Upper lobe of left lung (tissue), 6 donors: ENCODE measurements at regions not wholly inside any gene's neighbourhood (a gene's known extent, or its start where the extent isn't known, plus 50 kb on each side); places are given as distances from the start of the nearest gene placed in this dataset.
"Not testable (repeated sequence)": the region's sequence is repeated elsewhere in the genome, so short reads cannot be mapped to it uniquely, and the experiment has no call there.

ENCODE experiments used
- ATAC-seq, 2 donors: fragments of 200-7000 bp; cut with Tn5 transposase; one replicate each; pipeline ENCODE4 v1.9.1; 2022; ENCODE audit warnings: mild to moderate bottlenecking in 2 of 2, moderate library complexity in 2 of 2; ENCODE audit not compliant: low FRiP score in 2 of 2
- DNase-seq, 2 donors: peaks; one replicate each; pipeline ENCODE4 v3.0.0-alpha.2; 2019 to 2020
- H3K27ac ChIP-seq, 4 donors: fragments of 200-600 bp; sonication (generic); one replicate each; pipeline ENCODE4 v1.5.1; 2016 to 2019
- H3K27me3 ChIP-seq, 4 donors: fragments of 200-600 bp; sonication (generic); one replicate each; pipeline ENCODE4 v1.5.1; 2017 to 2019
- H3K36me3 ChIP-seq, 4 donors: fragments of 200-600 bp; sonication (generic); one replicate each; pipeline ENCODE4 v1.5.1; 2016 to 2019
- H3K4me1 ChIP-seq, 4 donors: fragments of 200-600 bp; sonication (generic); one replicate each; pipeline ENCODE4 v1.5.1; 2018 to 2019
- H3K4me3 ChIP-seq, 4 donors: fragments of 200-600 bp; sonication (generic); one replicate each; pipeline ENCODE4 v1.5.1; 2017 to 2019; ENCODE audit warnings: mild to moderate bottlenecking in 2 of 4, moderate library complexity in 1 of 4
- H3K9me3 ChIP-seq, 4 donors: fragments of 200-600 bp; sonication (generic); one replicate each; pipeline ENCODE4 v1.5.1; 2018 to 2019
- EP300 ChIP-seq, 4 donors: sonication (generic); formaldehyde crosslinking; IDR thresholded peaks; one replicate each; pipeline ENCODE4 v1.5.1; 2017; ENCODE audit warnings: antibody characterized with exemption in 4 of 4, control low read depth in 2 of 4
- POLR2A ChIP-seq, 4 donors: fragments of 450-650 bp; IDR thresholded peaks; one replicate each; pipeline ENCODE4 v1.5.1; 2016 to 2017; ENCODE audit warnings: antibody characterized with exemption in 4 of 4, mild to moderate bottlenecking in 2 of 4
- POLR2AphosphoS5 ChIP-seq, 2 donors: sonication (generic); formaldehyde crosslinking; IDR thresholded peaks; one replicate each; pipeline ENCODE4 v1.5.1; 2017; ENCODE audit warnings: antibody characterized with exemption in 2 of 2
- WGBS, 2 donors: methylation state at CpG; one replicate each; pipeline ENCODE4 v1.1.5; 2017 to 2018; 5-methylcytosine and 5-hydroxymethylcytosine counted together
- TF ChIP-seq, protein P1 (sequence below), 6 experiments: fragments of 450-650 bp in 4 of 6; fragments of 200-600 bp in 2 of 6; sonication (generic) in 2 of 6; IDR thresholded peaks; one replicate each; pipeline ENCODE4 v1.5.1; 2016 to 2019; ENCODE audit warnings: antibody characterized with exemption in 6 of 6
- donor health status: DM: no; HTN: no; CAD: no; lungs with moderate emphysema.
- donor health status: DM: no; HTN: yes; CAD: no; lungs with severe emphysema.

DNA sequence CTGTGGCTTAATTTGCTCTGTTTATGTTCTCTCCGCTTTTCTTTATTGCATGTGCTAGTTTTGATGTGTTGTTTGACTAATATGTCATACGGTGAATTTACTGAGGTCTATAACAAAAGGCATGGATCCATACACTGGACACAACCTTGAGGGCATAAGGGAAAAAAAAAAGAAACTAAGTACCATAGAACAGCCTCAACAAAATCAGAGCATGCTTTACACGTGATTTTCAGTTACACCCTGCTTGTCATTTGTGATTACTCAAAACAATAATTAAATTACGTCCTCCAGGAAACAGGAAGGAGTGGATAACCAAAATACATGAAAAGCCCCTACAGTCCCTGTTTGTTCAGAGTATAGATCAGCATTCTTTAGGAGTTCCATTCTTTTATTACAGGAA lies 150.5 kb downstream of the CRPPA start:
- Histone ChIP-seq H3K4me1 (no peaks in the 10 kb centered on the region), H3K27ac (no peak overlapping the region), H3K4me3 (no peak overlapping the region), H3K27me3 (no peaks in the 10 kb centered on the region), H3K9me3 (no peaks in the 10 kb centered on the region), H3K36me3 (no peaks in the 10 kb centered on the region)
- TF ChIP-seq EP300 (IDR thresholded peaks at IDR 0.05): no peak
- no peak for TF ChIP-seq POLR2AphosphoS5 (IDR thresholded peaks at IDR 0.05)
- TF ChIP-seq, protein P1, sequence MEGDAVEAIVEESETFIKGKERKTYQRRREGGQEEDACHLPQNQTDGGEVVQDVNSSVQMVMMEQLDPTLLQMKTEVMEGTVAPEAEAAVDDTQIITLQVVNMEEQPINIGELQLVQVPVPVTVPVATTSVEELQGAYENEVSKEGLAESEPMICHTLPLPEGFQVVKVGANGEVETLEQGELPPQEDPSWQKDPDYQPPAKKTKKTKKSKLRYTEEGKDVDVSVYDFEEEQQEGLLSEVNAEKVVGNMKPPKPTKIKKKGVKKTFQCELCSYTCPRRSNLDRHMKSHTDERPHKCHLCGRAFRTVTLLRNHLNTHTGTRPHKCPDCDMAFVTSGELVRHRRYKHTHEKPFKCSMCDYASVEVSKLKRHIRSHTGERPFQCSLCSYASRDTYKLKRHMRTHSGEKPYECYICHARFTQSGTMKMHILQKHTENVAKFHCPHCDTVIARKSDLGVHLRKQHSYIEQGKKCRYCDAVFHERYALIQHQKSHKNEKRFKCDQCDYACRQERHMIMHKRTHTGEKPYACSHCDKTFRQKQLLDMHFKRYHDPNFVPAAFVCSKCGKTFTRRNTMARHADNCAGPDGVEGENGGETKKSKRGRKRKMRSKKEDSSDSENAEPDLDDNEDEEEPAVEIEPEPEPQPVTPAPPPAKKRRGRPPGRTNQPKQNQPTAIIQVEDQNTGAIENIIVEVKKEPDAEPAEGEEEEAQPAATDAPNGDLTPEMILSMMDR (IDR thresholded peaks at IDR 0.05): no peak
- TF ChIP-seq POLR2A (IDR thresholded peaks at IDR 0.05): no peak
- DNase-seq (no peak), ATAC-seq (no peak)
- 60 to 72% methylated on average over 4 of the region's 4 CpGs for WGBS, 2 donors

DNA sequence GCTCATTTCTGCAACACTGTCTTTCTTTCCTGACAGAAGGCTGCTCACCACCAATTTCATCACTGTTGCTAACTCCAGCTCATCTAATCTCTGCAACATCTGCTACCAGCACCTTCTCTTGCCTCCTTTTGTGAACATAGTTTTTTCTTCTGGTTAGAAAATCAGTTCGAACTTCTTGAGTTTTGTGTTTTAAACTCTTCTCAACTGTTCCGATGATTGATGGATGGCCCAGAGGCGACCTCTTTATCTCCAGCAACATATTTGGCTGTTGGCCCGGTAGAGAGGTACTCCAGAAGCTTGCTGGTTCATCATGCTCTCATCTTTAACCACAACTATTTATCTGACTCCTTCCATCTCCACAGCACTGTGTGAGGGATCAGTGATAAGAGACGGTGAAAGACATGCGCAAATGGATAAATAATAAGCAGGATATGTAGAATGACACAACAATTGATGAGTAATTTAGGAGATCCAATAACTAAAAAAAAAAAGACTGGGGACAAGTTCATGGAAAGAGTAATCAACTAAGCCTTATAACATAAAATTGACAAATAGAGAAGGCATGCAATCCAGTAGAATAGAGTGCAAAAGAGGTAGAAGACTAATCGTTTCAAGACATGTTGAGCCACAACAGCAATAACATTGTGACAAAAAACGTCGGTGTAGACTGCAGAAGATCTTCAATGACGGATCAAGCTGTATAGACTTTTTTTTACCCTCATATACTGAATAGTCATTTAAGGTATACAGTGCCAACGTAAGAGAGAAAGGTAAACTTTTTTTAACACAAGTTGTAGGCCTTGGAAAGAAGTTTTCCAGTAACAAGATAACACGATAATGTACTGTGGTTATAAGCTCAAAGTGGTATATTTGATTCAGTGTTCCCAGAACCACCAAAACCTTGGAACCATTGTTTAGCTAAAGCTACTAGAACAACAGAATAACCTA lies 152.2 kb downstream of the CRPPA start:
- Histone ChIP-seq H3K9me3 (no peaks in the 10 kb centered on the region), H3K4me1 (no peaks in the 10 kb centered on the region), H3K4me3 (no peak overlapping the region), H3K36me3 (no peaks in the 10 kb centered on the region), H3K27me3 (no peaks in the 10 kb centered on the region), H3K27ac (no peak overlapping the region)
- DNase-seq (no peak), ATAC-seq (no peak)
- WGBS, 2 donors: 62 to 63% methylated on average over 12 of the region's 12 CpGs
- TF ChIP-seq EP300 (IDR thresholded peaks at IDR 0.05): no peak
- no peak for TF ChIP-seq POLR2AphosphoS5 (IDR thresholded peaks at IDR 0.05)
- TF ChIP-seq, protein P1 (IDR thresholded peaks at IDR 0.05): no peak
- TF ChIP-seq POLR2A (IDR thresholded peaks at IDR 0.05): no peak

DNA sequence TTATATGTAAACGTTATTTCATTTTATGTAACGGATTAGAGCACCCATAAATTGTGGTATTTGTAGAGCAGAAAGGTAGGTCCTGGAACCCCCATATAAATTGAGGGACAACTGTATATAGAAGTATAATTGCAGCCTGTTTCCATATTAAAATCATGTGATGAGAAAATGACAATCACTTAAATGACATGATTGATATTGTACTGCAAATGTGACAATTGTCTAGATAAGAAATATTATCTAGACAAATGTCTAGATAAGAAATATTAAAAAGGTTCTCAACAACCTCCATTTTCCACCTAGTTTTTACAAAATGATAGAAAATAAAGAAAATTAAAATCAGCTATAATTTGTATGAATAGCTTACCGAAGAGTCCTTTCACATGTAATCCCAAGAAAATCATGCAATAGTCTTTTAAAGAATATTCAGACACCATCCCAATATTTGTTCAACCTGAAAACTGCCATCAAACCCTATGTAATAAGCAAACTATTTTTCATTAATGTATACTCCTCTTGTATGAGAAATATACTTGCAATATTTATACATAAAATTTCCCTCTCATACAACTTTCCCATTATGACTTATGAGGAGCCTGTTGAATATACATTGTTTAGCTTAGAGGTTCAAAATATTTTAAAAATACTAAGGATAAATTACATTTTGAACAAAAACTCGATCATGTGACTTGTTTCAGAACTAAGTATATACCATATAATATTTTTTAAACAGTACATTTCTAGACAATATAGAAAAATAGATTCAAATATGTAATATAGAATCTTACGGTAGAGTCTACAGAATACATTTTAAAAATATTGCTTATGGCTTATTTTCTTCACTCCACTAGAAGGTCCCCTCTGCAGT lies 153.2 kb downstream of the CRPPA start:
- no peak overlapping the region for H3K27ac ChIP-seq
- no peaks in the 10 kb centered on the region for H3K36me3 ChIP-seq
- DNase-seq: no peak
- no peak for TF ChIP-seq POLR2AphosphoS5 (IDR thresholded peaks at IDR 0.05)
- no peak for TF ChIP-seq EP300 (IDR thresholded peaks at IDR 0.05)
- TF ChIP-seq POLR2A (IDR thresholded peaks at IDR 0.05): no peak
- TF ChIP-seq, protein P1 (IDR thresholded peaks at IDR 0.05): no peak
- no peak for ATAC-seq
- no peak overlapping the region for H3K4me3 ChIP-seq
- no peaks in the 10 kb centered on the region for H3K27me3 ChIP-seq
- H3K9me3 ChIP-seq: no peaks in the 10 kb centered on the region
- WGBS, 2 donors: 89 to 92% methylated on average over 5 of the region's 5 CpGs
- H3K4me1 ChIP-seq: no peaks in the 10 kb centered on the region

DNA sequence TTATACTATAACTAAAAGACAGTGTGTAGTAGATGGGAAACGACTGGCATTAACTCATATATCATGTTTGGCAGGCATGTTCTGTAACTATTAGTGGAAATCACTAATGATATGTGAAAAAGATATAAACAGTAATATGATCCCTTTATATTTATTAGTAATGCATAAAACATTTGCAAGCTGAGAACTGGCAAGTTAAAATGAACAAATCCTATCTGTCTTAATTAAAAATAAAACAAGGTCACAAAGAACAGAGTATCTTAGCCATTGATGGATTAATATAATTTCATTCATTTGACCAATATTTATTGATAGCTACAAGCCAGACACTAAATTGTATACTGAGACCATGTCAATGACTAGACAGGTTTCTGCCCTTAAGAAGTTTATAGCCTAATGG lies 154.5 kb downstream of the CRPPA start:
- DNase-seq (no peak), ATAC-seq (no peak)
- no peaks in the 10 kb centered on the region for H3K4me1 ChIP-seq
- H3K36me3 ChIP-seq: no peaks in the 10 kb centered on the region
- TF ChIP-seq POLR2A (IDR thresholded peaks at IDR 0.05) (no peak), POLR2AphosphoS5 (IDR thresholded peaks at IDR 0.05) (no peak), EP300 (IDR thresholded peaks at IDR 0.05) (no peak)
- TF ChIP-seq, protein P1 (IDR thresholded peaks at IDR 0.05): no peak
- no peak overlapping the region for H3K4me3 ChIP-seq
- H3K9me3 ChIP-seq: no peaks in the 10 kb centered on the region
- no peaks in the 10 kb centered on the region for H3K27me3 ChIP-seq
- 67 to 85% methylated on average over 1 of the region's 1 CpG for WGBS, 2 donors
- H3K27ac ChIP-seq: no peak overlapping the region

DNA sequence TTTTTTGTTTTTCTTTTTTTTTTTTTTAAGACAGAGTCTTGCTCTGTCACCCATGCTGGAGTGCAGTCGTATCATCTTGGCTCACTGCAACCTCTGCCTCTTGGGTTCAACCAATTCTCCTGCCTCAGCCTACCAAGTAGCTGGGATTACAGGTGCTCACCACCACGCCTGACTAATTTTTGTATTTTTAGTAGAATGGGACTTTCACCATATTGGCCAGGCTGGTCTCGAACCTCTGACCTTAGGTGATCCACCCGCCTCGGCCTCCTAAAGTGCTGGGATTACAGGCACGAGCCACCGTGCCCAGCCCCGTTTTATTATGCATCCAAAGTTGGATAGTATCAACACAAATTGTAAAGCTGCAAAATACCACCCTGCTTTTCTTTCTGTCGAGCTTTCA lies 154.9 kb downstream of the CRPPA start:
- H3K27me3 ChIP-seq, DNase-seq, H3K9me3 ChIP-seq, H3K4me1 ChIP-seq, H3K4me3 ChIP-seq, H3K36me3 ChIP-seq, H3K27ac ChIP-seq, ATAC-seq: not testable (repeated sequence)
- 86 to 95% methylated on average over 9 of the region's 9 CpGs for WGBS, 2 donors
